ENCODE measurements at regions not wholly inside any gene's neighbourhood (a gene's known extent, or its start where the extent isn't known, plus 50 kb on each side); places are given as distances from the start of the nearest gene placed in this dataset.

- TF ChIP-seq CTCF (IDR thresholded peaks at IDR 0.05; ENCODE audit: insufficient read depth in 1 of 2, low read depth in 1 of 2, low read length in 1 of 2, severe bottlenecking in 1 of 2, unreplicated experiment in 1 of 2): no peak
- BruUV-seq (replicated peaks): no TSS peak
- POLR2A ChIA-PET: no interaction called here
- Histone ChIP-seq H3K27me3 (replicated peaks; ENCODE audit: control insufficient read depth, insufficient read depth, low read length) (no peaks in the 10 kb centered on the region), H3K36me3 (ENCODE audit: control insufficient read depth, insufficient read depth, low read length) (no peaks in the 10 kb centered on the region), H3K4me1 (no peaks in the 10 kb centered on the region), H3K4me3 (ENCODE audit: low read depth, low read length) (no peak overlapping the region), H3K9me3 (peaks cover 8% of the 10 kb centered on the region; the same call in 1 of the 2 replicates)
- Mint-ChIP-seq H3K36me3 (ENCODE audit: insufficient read depth, unreplicated experiment) (no peaks in the 10 kb centered on the region), H3K27me3 (ENCODE audit: insufficient read depth, unreplicated experiment) (no peaks in the 10 kb centered on the region), H3K9me3 (ENCODE audit: unreplicated experiment) (no peaks in the 10 kb centered on the region), H3K4me3 (ENCODE audit: unreplicated experiment) (no peak overlapping the region), H3K27ac (ENCODE audit: unreplicated experiment) (no peak overlapping the region), H3K4me1 (ENCODE audit: low read depth, unreplicated experiment) (no peaks in the 10 kb centered on the region)
- intact Hi-C loops (cut with micrococcal nuclease; ENCODE audit: unreplicated experiment): no loop called here
- CTCF ChIA-PET: no interaction called here
- DNase-seq: no peak
These were observed 208.1 kb upstream of the PPP3CA start for GRCh38 chr4:101555341-101555880.

GRCh38 chr4:101540336-101540735, 193.0 kb upstream of the PPP3CA start:
- peaks cover under 1% of the 10 kb centered on the region for H3K4me1 Mint-ChIP-seq (ENCODE audit: low read depth, unreplicated experiment)
- TF ChIP-seq CTCF (IDR thresholded peaks at IDR 0.05; ENCODE audit: insufficient read depth in 1 of 2, low read depth in 1 of 2, low read length in 1 of 2, severe bottlenecking in 1 of 2, unreplicated experiment in 1 of 2): no peak
- H3K36me3 Mint-ChIP-seq (ENCODE audit: insufficient read depth, unreplicated experiment): no peaks in the 10 kb centered on the region
- H3K4me3 ChIP-seq (ENCODE audit: low read depth, low read length): no peak overlapping the region
- ChIA-PET POLR2A (no interaction called here), CTCF (no interaction called here)
- peaks cover 3% of the 10 kb centered on the region; the same call in 1 of the 2 replicates for H3K4me1 ChIP-seq
- H3K36me3 ChIP-seq (ENCODE audit: control insufficient read depth, insufficient read depth, low read length): no peaks in the 10 kb centered on the region
- no peak for DNase-seq
- no peak overlapping the region for H3K4me3 Mint-ChIP-seq (ENCODE audit: unreplicated experiment)
- H3K27ac Mint-ChIP-seq (ENCODE audit: unreplicated experiment): no peak overlapping the region
- no peaks in the 10 kb centered on the region for H3K27me3 Mint-ChIP-seq (ENCODE audit: insufficient read depth, unreplicated experiment)
- H3K9me3 ChIP-seq: no peaks in the 10 kb centered on the region
- H3K27me3 ChIP-seq (replicated peaks; ENCODE audit: control insufficient read depth, insufficient read depth, low read length): no peaks in the 10 kb centered on the region
- H3K9me3 Mint-ChIP-seq (ENCODE audit: unreplicated experiment): peaks cover 11% of the 10 kb centered on the region
- no TSS peak for BruUV-seq (replicated peaks)
- intact Hi-C loops (cut with micrococcal nuclease; ENCODE audit: unreplicated experiment): no loop called here

- Histone ChIP-seq H3K4me3 (ENCODE audit: low read depth, low read length) (no peak overlapping the region), H3K36me3 (ENCODE audit: control insufficient read depth, insufficient read depth, low read length) (no peaks in the 10 kb centered on the region), H3K27me3 (replicated peaks; ENCODE audit: control insufficient read depth, insufficient read depth, low read length) (no peaks in the 10 kb centered on the region), H3K4me1 (no peaks in the 10 kb centered on the region), H3K9me3 (no peaks in the 10 kb centered on the region)
- TF ChIP-seq CTCF (IDR thresholded peaks at IDR 0.05; ENCODE audit: insufficient read depth in 1 of 2, low read depth in 1 of 2, low read length in 1 of 2, severe bottlenecking in 1 of 2, unreplicated experiment in 1 of 2): no peak
- DNase-seq: peak; percentile 46 to 60
- Mint-ChIP-seq H3K9me3 (ENCODE audit: unreplicated experiment) (peaks cover 18% of the 10 kb centered on the region), H3K27me3 (ENCODE audit: insufficient read depth, unreplicated experiment) (no peaks in the 10 kb centered on the region), H3K27ac (ENCODE audit: unreplicated experiment) (no peak overlapping the region), H3K4me3 (ENCODE audit: unreplicated experiment) (no peak overlapping the region), H3K4me1 (ENCODE audit: low read depth, unreplicated experiment) (peaks cover 7% of the 10 kb centered on the region), H3K36me3 (ENCODE audit: insufficient read depth, unreplicated experiment) (no peaks in the 10 kb centered on the region)
- ChIA-PET CTCF (no interaction called here), POLR2A (no interaction called here)
- intact Hi-C loops (cut with micrococcal nuclease; ENCODE audit: unreplicated experiment): no loop called here
- BruUV-seq (replicated peaks): no TSS peak
These were observed 181.2 kb upstream of the PPP3CA start for GRCh38 chr4:101528526-101528925.
